ENCODE measurements at regions not wholly inside any gene's neighbourhood (a gene's known extent, or its start where the extent isn't known, plus 50 kb on each side); places are given as distances from the start of the nearest gene placed in this dataset.
"Not testable (repeated sequence)": the region's sequence is repeated elsewhere in the genome, so short reads cannot be mapped to it uniquely, and the experiment has no call there.

- TF ChIP-seq CTCF (IDR thresholded peaks at IDR 0.05; ENCODE audit: insufficient read depth, low read length, poor library complexity, severe bottlenecking): no peak
- DNase-seq (ENCODE audit: low read depth): no peak
- H3K36me3 ChIP-seq (ENCODE audit: control insufficient read depth, insufficient read depth, low read length): no peaks in the 10 kb centered on the region
- no peaks in the 10 kb centered on the region for H3K27me3 ChIP-seq (ENCODE audit: control insufficient read depth, insufficient read depth, low read length)
- no peak overlapping the region for H3K4me3 ChIP-seq (ENCODE audit: low read depth, low read length)
These were observed 303.3 kb upstream of the CCNG1 start for GRCh38 chr5:163134061-163134460.

GRCh38 chr5:163135849-163136248 is 301.5 kb upstream of the CCNG1 start:
- no peaks in the 10 kb centered on the region for H3K36me3 ChIP-seq (ENCODE audit: control insufficient read depth, insufficient read depth, low read length)
- no peak for DNase-seq (ENCODE audit: low read depth)
- H3K27me3 ChIP-seq (ENCODE audit: control insufficient read depth, insufficient read depth, low read length): no peaks in the 10 kb centered on the region
- no peak overlapping the region for H3K4me3 ChIP-seq (ENCODE audit: low read depth, low read length)
- no peak for TF ChIP-seq CTCF (IDR thresholded peaks at IDR 0.05; ENCODE audit: insufficient read depth, low read length, poor library complexity, severe bottlenecking)

- Histone ChIP-seq H3K4me3 (ENCODE audit: low read depth, low read length) (no peak overlapping the region), H3K27me3 (ENCODE audit: control insufficient read depth, insufficient read depth, low read length) (no peaks in the 10 kb centered on the region), H3K36me3 (ENCODE audit: control insufficient read depth, insufficient read depth, low read length) (no peaks in the 10 kb centered on the region)
- no peak for DNase-seq (ENCODE audit: low read depth)
- TF ChIP-seq CTCF (IDR thresholded peaks at IDR 0.05; ENCODE audit: insufficient read depth, low read length, poor library complexity, severe bottlenecking): no peak
These were observed 275.9 kb upstream of the CCNG1 start for GRCh38 chr5:163161512-163161911.

- DNase-seq (ENCODE audit: low read depth): no peak
- H3K36me3 ChIP-seq (ENCODE audit: control insufficient read depth, insufficient read depth, low read length): no peaks in the 10 kb centered on the region
- no peaks in the 10 kb centered on the region for H3K27me3 ChIP-seq (ENCODE audit: control insufficient read depth, insufficient read depth, low read length)
- TF ChIP-seq CTCF (IDR thresholded peaks at IDR 0.05; ENCODE audit: insufficient read depth, low read length, poor library complexity, severe bottlenecking): no peak
- no peak overlapping the region for H3K4me3 ChIP-seq (ENCODE audit: low read depth, low read length)
These were observed 274.8 kb upstream of the CCNG1 start for GRCh38 chr5:163162645-163163044.

- no peaks in the 10 kb centered on the region for H3K27me3 ChIP-seq (ENCODE audit: control insufficient read depth, insufficient read depth, low read length)
- H3K36me3 ChIP-seq (ENCODE audit: control insufficient read depth, insufficient read depth, low read length): no peaks in the 10 kb centered on the region
- no peak for DNase-seq (ENCODE audit: low read depth)
- no peak overlapping the region for H3K4me3 ChIP-seq (ENCODE audit: low read depth, low read length)
- TF ChIP-seq CTCF (IDR thresholded peaks at IDR 0.05; ENCODE audit: insufficient read depth, low read length, poor library complexity, severe bottlenecking): no peak
These were observed 273.5 kb upstream of the CCNG1 start for GRCh38 chr5:163163858-163164257.

GRCh38 chr5:163165277-163165676 is 272.1 kb upstream of the CCNG1 start:
- Histone ChIP-seq H3K4me3 (ENCODE audit: low read depth, low read length) (no peak overlapping the region), H3K36me3 (ENCODE audit: control insufficient read depth, insufficient read depth, low read length) (no peaks in the 10 kb centered on the region), H3K27me3 (ENCODE audit: control insufficient read depth, insufficient read depth, low read length) (no peaks in the 10 kb centered on the region)
- DNase-seq (ENCODE audit: low read depth): no peak
- no peak for TF ChIP-seq CTCF (IDR thresholded peaks at IDR 0.05; ENCODE audit: insufficient read depth, low read length, poor library complexity, severe bottlenecking)

- not testable (repeated sequence) for H3K36me3 ChIP-seq (ENCODE audit: control insufficient read depth, insufficient read depth, low read length); H3K27me3 ChIP-seq (ENCODE audit: control insufficient read depth, insufficient read depth, low read length); H3K4me3 ChIP-seq (ENCODE audit: low read depth, low read length); DNase-seq (ENCODE audit: low read depth)
These were observed 267.2 kb upstream of the CCNG1 start for GRCh38 chr5:163170161-163170560.
